Kidney epithelial cell (primary cell): ENCODE measurements at regions not wholly inside any gene's neighbourhood (a gene's known extent, or its start where the extent isn't known, plus 50 kb on each side); places are given as distances from the start of the nearest gene placed in this dataset.
A peak's percentile ranks its signal among the peaks of the same experiment; 100 is the strongest.

Source experiments
- DNase-seq: peaks from one replicate; pipeline ENCODE4 v3.0.0-alpha.2; 2010; ENCODE audit warnings: low read depth
- H3K27me3 ChIP-seq: 2 replicates; pipeline ENCODE4 v1.6.0; 2011; ENCODE audit warnings: low read length; ENCODE audit not compliant: control insufficient read depth, insufficient read depth
- H3K36me3 ChIP-seq: 2 replicates; pipeline ENCODE4 v1.5.1; 2011; ENCODE audit warnings: low read length; ENCODE audit not compliant: control insufficient read depth, insufficient read depth
- H3K4me3 ChIP-seq: 2 replicates; pipeline ENCODE4 v1.5.1; 2011; ENCODE audit warnings: low read depth, mild to moderate bottlenecking, control low read depth, low read length
- CTCF ChIP-seq: IDR thresholded peaks from 2 replicates; pipeline ENCODE4 v1.5.1; 2011; ENCODE audit warnings: mild to moderate bottlenecking, moderate library complexity, low read length, control low read depth, inconsistent platforms; ENCODE audit not compliant: insufficient read depth, poor library complexity, severe bottlenecking

GRCh38 chr12:44961887-44962286 lies 85.8 kb upstream of the NELL2 start:
- TF ChIP-seq CTCF, result no peak
- no peaks in the 10 kb centered on the region for H3K36me3 ChIP-seq
- no peak for DNase-seq

GRCh38 chr12:44960856-44961255 lies 84.7 kb upstream of the NELL2 start:
- Histone ChIP-seq H3K36me3 (no peaks in the 10 kb centered on the region), H3K27me3 (no peaks in the 10 kb centered on the region), H3K4me3 (no peak overlapping the region)
- no peak for DNase-seq
- no peak for TF ChIP-seq CTCF

More at GRCh38 chr12:44961887-44962286, 85.8 kb upstream of the NELL2 start:
- H3K27me3 ChIP-seq, result no peaks in the 10 kb centered on the region
- H3K4me3 ChIP-seq, result no peak overlapping the region

GRCh38 chr12:44960423-44960822 lies 84.3 kb upstream of the NELL2 start:
- no peak for TF ChIP-seq CTCF

GRCh38 chr12:44947163-44947562 lies 71.0 kb upstream of the NELL2 start:
- TF ChIP-seq CTCF, result no peak
- no peak for DNase-seq
- Histone ChIP-seq H3K27me3 (no peaks in the 10 kb centered on the region), H3K4me3 (no peak overlapping the region), H3K36me3 (no peaks in the 10 kb centered on the region)

More at GRCh38 chr12:44960423-44960822, 84.3 kb upstream of the NELL2 start:
- DNase-seq, result no peak
- H3K4me3 ChIP-seq, result no peak overlapping the region
- no peaks in the 10 kb centered on the region for H3K27me3 ChIP-seq
- no peaks in the 10 kb centered on the region for H3K36me3 ChIP-seq

GRCh38 chr12:44942714-44943113 lies 66.6 kb upstream of the NELL2 start:
- H3K36me3 ChIP-seq, result no peaks in the 10 kb centered on the region
- no peak for DNase-seq
- no peak for TF ChIP-seq CTCF
- no peak overlapping the region for H3K4me3 ChIP-seq
- H3K27me3 ChIP-seq, result no peaks in the 10 kb centered on the region

- no peaks in the 10 kb centered on the region for H3K36me3 ChIP-seq
- peak; percentile 16 for DNase-seq
- peak; percentile 28 for TF ChIP-seq CTCF
- no peaks in the 10 kb centered on the region for H3K27me3 ChIP-seq
- no peak overlapping the region for H3K4me3 ChIP-seq
These were observed 55.0 kb upstream of the NELL2 start for GRCh38 chr12:44930972-44931600.
